ENCODE measurements at regions not wholly inside any gene's neighbourhood (a gene's known extent, or its start where the extent isn't known, plus 50 kb on each side); places are given as distances from the start of the nearest gene placed in this dataset.
"Not testable (repeated sequence)": the region's sequence is repeated elsewhere in the genome, so short reads cannot be mapped to it uniquely, and the experiment has no call there.

- Histone ChIP-seq H4K91ac (ENCODE audit: low read depth, low read length, poor library complexity) (no peak overlapping the region), H2BK12ac (ENCODE audit: low read length) (no peak overlapping the region), H3K9ac (ENCODE audit: low read depth, low read length, poor library complexity) (no peak overlapping the region), H3K79me1 (ENCODE audit: low read depth, low read length) (no peaks in the 10 kb centered on the region), H3K9me3 (replicated peaks in 1 of 2; ENCODE audit: control insufficient read depth in 2 of 2, insufficient read depth in 1 of 2, low read depth in 1 of 2, low read length in 2 of 2) (peaks cover 0 to 4% of the 10 kb centered on the region in 2 donors), H4K8ac (ENCODE audit: low read depth, low read length) (no peak overlapping the region), H3K23ac (ENCODE audit: low read depth, low read length, poor library complexity) (no peak overlapping the region), H3K4me1 (ENCODE audit: control insufficient read depth in 2 of 2, insufficient read depth in 1 of 2, low read depth in 1 of 2, low read length in 2 of 2) (no peaks in the 10 kb centered on the region), H3K4me2 (ENCODE audit: insufficient read depth, low read length, poor library complexity, severe bottlenecking) (no peak overlapping the region), H3K36me3 (replicated peaks in 1 of 2; ENCODE audit: control insufficient read depth in 2 of 2, insufficient read depth in 2 of 2, low read length in 2 of 2) (no peaks in the 10 kb centered on the region), H2BK15ac (ENCODE audit: low read length) (no peak overlapping the region), H2BK120ac (ENCODE audit: low read depth, low read length) (no peak overlapping the region), H3K14ac (ENCODE audit: low read length) (no peak overlapping the region), H3K4ac (ENCODE audit: low read length) (no peak overlapping the region), H3K27me3 (ENCODE audit: control insufficient read depth in 3 of 3, insufficient read depth in 3 of 3, low read depth in 1 of 3, low read length in 3 of 3) (no peaks in the 10 kb centered on the region), H3K18ac (ENCODE audit: low read length) (no peak overlapping the region), H3K27ac (replicated peaks; ENCODE audit: low read length) (no peak overlapping the region), H2AK5ac (ENCODE audit: low read depth, low read length) (no peak overlapping the region), H2BK5ac (ENCODE audit: low read length) (no peak overlapping the region), H3K4me3 (ENCODE audit: low read length in 2 of 2) (no peak overlapping the region), H2AFZ (ENCODE audit: low read length) (no peak overlapping the region)
- no CpG with 5 or more reads among the region's 3 CpGs for WGBS, 2 donors (ENCODE audit: extremely low coverage in 2 of 2, insufficient read length in 2 of 2, insufficient replicate concordance in 1 of 2)
- DNase-seq (ENCODE audit: low spot score): no peak
Measured at GRCh38 chr9:80485420-80486250, 913.9 kb downstream of the TLE4 start.

- not testable (repeated sequence) for H3K23ac ChIP-seq (ENCODE audit: low read depth, low read length, poor library complexity); H3K36me3 ChIP-seq (replicated peaks in 1 of 2; ENCODE audit: control insufficient read depth in 2 of 2, insufficient read depth in 2 of 2, low read length in 2 of 2); H3K9me3 ChIP-seq (replicated peaks in 1 of 2; ENCODE audit: control insufficient read depth in 2 of 2, insufficient read depth in 1 of 2, low read depth in 1 of 2, low read length in 2 of 2); H3K27ac ChIP-seq (replicated peaks; ENCODE audit: low read length); H3K4me2 ChIP-seq (ENCODE audit: insufficient read depth, low read length, poor library complexity, severe bottlenecking); H4K91ac ChIP-seq (ENCODE audit: low read depth, low read length, poor library complexity); H3K4ac ChIP-seq (ENCODE audit: low read length); H3K27me3 ChIP-seq (ENCODE audit: control insufficient read depth in 3 of 3, insufficient read depth in 3 of 3, low read depth in 1 of 3, low read length in 3 of 3); H2BK120ac ChIP-seq (ENCODE audit: low read depth, low read length); H3K4me1 ChIP-seq (ENCODE audit: control insufficient read depth in 2 of 2, insufficient read depth in 1 of 2, low read depth in 1 of 2, low read length in 2 of 2); H3K79me1 ChIP-seq (ENCODE audit: low read depth, low read length); H2BK15ac ChIP-seq (ENCODE audit: low read length); H3K14ac ChIP-seq (ENCODE audit: low read length); DNase-seq (ENCODE audit: low spot score); H2AK5ac ChIP-seq (ENCODE audit: low read depth, low read length); H3K9ac ChIP-seq (ENCODE audit: low read depth, low read length, poor library complexity); H2AFZ ChIP-seq (ENCODE audit: low read length); H3K4me3 ChIP-seq (ENCODE audit: low read length in 2 of 2); H4K8ac ChIP-seq (ENCODE audit: low read depth, low read length); H2BK12ac ChIP-seq (ENCODE audit: low read length); H2BK5ac ChIP-seq (ENCODE audit: low read length); H3K18ac ChIP-seq (ENCODE audit: low read length)
- no CpG with 5 or more reads among the region's 1 CpG for WGBS, 2 donors (ENCODE audit: extremely low coverage in 2 of 2, insufficient read length in 2 of 2, insufficient replicate concordance in 1 of 2)
Measured at GRCh38 chr9:80482251-80482650, 910.5 kb downstream of the TLE4 start.

DNA sequence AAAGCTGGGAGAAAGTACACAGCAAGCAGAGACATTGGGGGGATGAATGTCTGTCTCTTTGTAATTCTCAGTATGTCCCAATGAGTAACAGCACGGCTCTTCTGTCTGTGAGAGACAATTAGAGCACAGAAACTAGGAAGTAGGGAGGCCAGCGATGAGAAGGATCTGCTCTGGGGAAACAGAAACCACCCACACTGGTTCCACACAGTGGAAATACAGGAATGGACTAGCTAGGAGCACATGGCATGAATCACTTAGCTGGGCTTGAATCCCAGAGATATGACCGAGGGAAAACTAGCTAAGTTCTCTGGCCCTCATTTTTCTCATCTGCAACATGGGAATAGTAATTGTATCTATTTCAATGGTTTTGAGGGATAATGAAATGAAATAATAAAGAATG lies 895.9 kb downstream of the TLE4 start:
- no peak for DNase-seq (ENCODE audit: low spot score)
- H2AK5ac ChIP-seq (ENCODE audit: low read depth, low read length): no peak overlapping the region
- no peaks in the 10 kb centered on the region for H3K4me1 ChIP-seq (ENCODE audit: control insufficient read depth in 2 of 2, insufficient read depth in 1 of 2, low read depth in 1 of 2, low read length in 2 of 2)
- H2BK5ac ChIP-seq (ENCODE audit: low read length): no peak overlapping the region
- H2BK15ac ChIP-seq (ENCODE audit: low read length): no peak overlapping the region
- no peak overlapping the region for H3K4me2 ChIP-seq (ENCODE audit: insufficient read depth, low read length, poor library complexity, severe bottlenecking)
- no peaks in the 10 kb centered on the region for H3K27me3 ChIP-seq (ENCODE audit: control insufficient read depth in 3 of 3, insufficient read depth in 3 of 3, low read depth in 1 of 3, low read length in 3 of 3)
- H2AFZ ChIP-seq (ENCODE audit: low read length): peak overlapping the region; percentile 42
- no peak overlapping the region for H3K4ac ChIP-seq (ENCODE audit: low read length)
- no peak overlapping the region for H3K23ac ChIP-seq (ENCODE audit: low read depth, low read length, poor library complexity)
- no peak overlapping the region for H3K9ac ChIP-seq (ENCODE audit: low read depth, low read length, poor library complexity)
- H3K9me3 ChIP-seq (replicated peaks in 1 of 2; ENCODE audit: control insufficient read depth in 2 of 2, insufficient read depth in 1 of 2, low read depth in 1 of 2, low read length in 2 of 2): no peaks in the 10 kb centered on the region
- H3K4me3 ChIP-seq (ENCODE audit: low read length in 2 of 2): no peak overlapping the region
- H2BK12ac ChIP-seq (ENCODE audit: low read length): no peak overlapping the region
- no peak overlapping the region for H4K91ac ChIP-seq (ENCODE audit: low read depth, low read length, poor library complexity)
- no peaks in the 10 kb centered on the region for H3K79me1 ChIP-seq (ENCODE audit: low read depth, low read length)
- no peak overlapping the region for H4K8ac ChIP-seq (ENCODE audit: low read depth, low read length)
- no peaks in the 10 kb centered on the region for H3K36me3 ChIP-seq (replicated peaks in 1 of 2; ENCODE audit: control insufficient read depth in 2 of 2, insufficient read depth in 2 of 2, low read length in 2 of 2)
- H2BK120ac ChIP-seq (ENCODE audit: low read depth, low read length): no peak overlapping the region
- no peak overlapping the region for H3K18ac ChIP-seq (ENCODE audit: low read length)
- WGBS, 2 donors (ENCODE audit: extremely low coverage in 2 of 2, insufficient read length in 2 of 2, insufficient replicate concordance in 1 of 2): no CpG with 5 or more reads among the region's 3 CpGs
- H3K27ac ChIP-seq (replicated peaks; ENCODE audit: low read length): no peak overlapping the region
- H3K14ac ChIP-seq (ENCODE audit: low read length): no peak overlapping the region

- no peaks in the 10 kb centered on the region for H3K27me3 ChIP-seq (ENCODE audit: control insufficient read depth in 3 of 3, insufficient read depth in 3 of 3, low read depth in 1 of 3, low read length in 3 of 3)
- no peak overlapping the region for H3K4ac ChIP-seq (ENCODE audit: low read length)
- H3K18ac ChIP-seq (ENCODE audit: low read length): no peak overlapping the region
- H3K27ac ChIP-seq (replicated peaks; ENCODE audit: low read length): no peak overlapping the region
- H2BK120ac ChIP-seq (ENCODE audit: low read depth, low read length): no peak overlapping the region
- H2BK12ac ChIP-seq (ENCODE audit: low read length): no peak overlapping the region
- no CpG with 5 or more reads among the region's 3 CpGs for WGBS, 2 donors (ENCODE audit: extremely low coverage in 2 of 2, insufficient read length in 2 of 2, insufficient replicate concordance in 1 of 2)
- no peaks in the 10 kb centered on the region for H3K9me3 ChIP-seq (replicated peaks in 1 of 2; ENCODE audit: control insufficient read depth in 2 of 2, insufficient read depth in 1 of 2, low read depth in 1 of 2, low read length in 2 of 2)
- H3K23ac ChIP-seq (ENCODE audit: low read depth, low read length, poor library complexity): no peak overlapping the region
- H3K4me3 ChIP-seq (ENCODE audit: low read length in 2 of 2): no peak overlapping the region
- H3K79me1 ChIP-seq (ENCODE audit: low read depth, low read length): no peaks in the 10 kb centered on the region
- H3K14ac ChIP-seq (ENCODE audit: low read length): no peak overlapping the region
- no peak overlapping the region for H2AFZ ChIP-seq (ENCODE audit: low read length)
- no peaks in the 10 kb centered on the region for H3K4me1 ChIP-seq (ENCODE audit: control insufficient read depth in 2 of 2, insufficient read depth in 1 of 2, low read depth in 1 of 2, low read length in 2 of 2)
- DNase-seq (ENCODE audit: low spot score): no peak
- no peak overlapping the region for H4K91ac ChIP-seq (ENCODE audit: low read depth, low read length, poor library complexity)
- no peak overlapping the region for H2AK5ac ChIP-seq (ENCODE audit: low read depth, low read length)
- no peak overlapping the region for H2BK15ac ChIP-seq (ENCODE audit: low read length)
- no peaks in the 10 kb centered on the region for H3K36me3 ChIP-seq (replicated peaks in 1 of 2; ENCODE audit: control insufficient read depth in 2 of 2, insufficient read depth in 2 of 2, low read length in 2 of 2)
- no peak overlapping the region for H2BK5ac ChIP-seq (ENCODE audit: low read length)
- H4K8ac ChIP-seq (ENCODE audit: low read depth, low read length): no peak overlapping the region
- H3K4me2 ChIP-seq (ENCODE audit: insufficient read depth, low read length, poor library complexity, severe bottlenecking): no peak overlapping the region
- no peak overlapping the region for H3K9ac ChIP-seq (ENCODE audit: low read depth, low read length, poor library complexity)
Measured at GRCh38 chr9:80465556-80465955, 893.8 kb downstream of the TLE4 start.
